LNCAP (cell line): ENCODE measurements at regions not wholly inside any gene's neighbourhood (a gene's known extent, or its start where the extent isn't known, plus 50 kb on each side); places are given as distances from the start of the nearest gene placed in this dataset.

ENCODE experiments used
- CTCF ChIP-seq: fragments of 450-650 bp; IDR thresholded peaks from 2 replicates; pipeline ENCODE4 v1.5.1; 2017; ENCODE audit warnings: mild to moderate bottlenecking

- TF ChIP-seq CTCF, result no peak
These were observed 54.1 kb upstream of the PIK3C2G start for GRCh38 chr12:18207266-18207665.

- no peak for TF ChIP-seq CTCF
These were observed 55.1 kb upstream of the PIK3C2G start for GRCh38 chr12:18206198-18206597.

GRCh38 chr12:18204053-18204452 lies 57.3 kb upstream of the PIK3C2G start:
- no peak for TF ChIP-seq CTCF

GRCh38 chr12:18192119-18192518 lies 69.2 kb upstream of the PIK3C2G start:
- TF ChIP-seq CTCF, result no peak

- no peak for TF ChIP-seq CTCF
These were observed 78.2 kb upstream of the PIK3C2G start for GRCh38 chr12:18183141-18183540.

- TF ChIP-seq CTCF, result no peak
These were observed 81.6 kb upstream of the RERGL start for GRCh38 chr12:18171571-18171970.

- no peak for TF ChIP-seq CTCF
These were observed 78.0 kb upstream of the RERGL start for GRCh38 chr12:18168016-18168415.

GRCh38 chr12:18165889-18166288 lies 75.9 kb upstream of the RERGL start:
- TF ChIP-seq CTCF, result no peak
